ENCODE measurements at regions not wholly inside any gene's neighbourhood (a gene's known extent, or its start where the extent isn't known, plus 50 kb on each side); places are given as distances from the start of the nearest gene placed in this dataset.
"Not testable (repeated sequence)": the region's sequence is repeated elsewhere in the genome, so short reads cannot be mapped to it uniquely, and the experiment has no call there.

- DNase-seq (ENCODE audit: low spot score): no peak
These were observed 999.6 kb downstream of the BRD1 start for GRCh38 chr22:48827904-48828555.

DNA sequence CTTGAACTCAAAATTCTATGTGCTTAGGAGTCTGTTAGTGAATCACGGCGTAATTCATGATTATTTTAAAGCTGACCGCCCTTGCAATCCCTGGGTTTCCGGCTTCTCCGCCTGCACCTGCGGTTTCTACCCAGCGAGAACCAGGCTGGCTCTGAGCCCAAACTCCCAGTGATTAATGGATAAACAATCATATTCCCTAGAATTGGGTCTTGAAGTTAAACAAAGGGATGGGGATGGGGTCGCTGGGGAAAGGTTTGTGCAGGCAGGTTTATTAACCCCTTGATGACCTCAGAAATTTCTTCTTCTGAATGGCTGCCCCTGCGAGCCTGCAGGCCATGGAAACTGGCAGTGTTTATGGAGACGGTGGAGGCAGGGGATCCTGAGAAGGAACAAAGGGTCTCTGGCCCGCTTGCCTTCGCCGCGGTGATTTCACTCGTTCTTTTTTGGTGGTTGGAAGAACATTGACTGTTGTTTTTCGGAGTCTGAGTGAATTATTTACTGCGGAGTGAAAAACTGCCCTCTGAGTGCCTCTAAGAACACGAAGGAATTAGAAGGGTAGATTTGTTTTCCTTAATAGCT lies 1000.3 kb downstream of the BRD1 start:
- DNase-seq (ENCODE audit: low spot score): no peak

GRCh38 chr22:48826546-48826945 lies 1001.1 kb downstream of the BRD1 start:
- no peak for DNase-seq (ENCODE audit: low spot score)

DNA sequence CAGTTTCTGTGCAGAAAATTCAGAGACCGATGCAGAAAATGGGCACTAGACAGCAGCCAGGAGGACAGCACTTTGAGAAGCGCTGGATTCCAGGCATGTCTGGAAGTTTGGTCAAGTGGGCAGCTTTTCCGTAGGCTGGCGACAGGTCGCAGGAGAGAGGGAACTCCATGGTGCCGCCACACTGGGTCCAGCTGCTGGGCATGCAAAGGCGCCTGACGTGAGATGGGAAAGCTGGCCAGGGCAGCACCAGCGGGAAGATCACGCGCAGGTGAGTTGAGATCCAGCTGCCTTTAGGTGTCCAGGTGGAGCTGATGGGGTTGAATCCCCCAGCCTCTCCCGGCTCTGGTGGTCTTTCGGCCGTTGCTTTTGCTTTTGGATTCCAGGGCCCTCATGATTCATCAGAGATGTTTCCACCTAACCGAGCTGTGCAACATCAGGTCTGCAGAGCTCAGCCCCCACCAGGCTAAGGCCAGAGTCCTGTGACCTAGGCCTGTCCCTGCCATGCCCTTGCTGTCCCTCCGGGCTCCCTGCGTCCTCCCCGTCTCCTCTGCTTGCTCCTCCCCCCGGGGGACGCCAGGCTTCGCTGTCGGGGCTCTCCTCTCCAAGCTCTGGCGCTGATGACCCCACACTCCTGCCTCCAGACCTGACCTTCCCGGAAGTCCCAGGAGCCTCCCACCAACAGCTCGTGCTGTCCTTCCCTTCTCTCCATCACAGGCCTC lies 1001.7 kb downstream of the BRD1 start:
- no peak for DNase-seq (ENCODE audit: low spot score)

DNA sequence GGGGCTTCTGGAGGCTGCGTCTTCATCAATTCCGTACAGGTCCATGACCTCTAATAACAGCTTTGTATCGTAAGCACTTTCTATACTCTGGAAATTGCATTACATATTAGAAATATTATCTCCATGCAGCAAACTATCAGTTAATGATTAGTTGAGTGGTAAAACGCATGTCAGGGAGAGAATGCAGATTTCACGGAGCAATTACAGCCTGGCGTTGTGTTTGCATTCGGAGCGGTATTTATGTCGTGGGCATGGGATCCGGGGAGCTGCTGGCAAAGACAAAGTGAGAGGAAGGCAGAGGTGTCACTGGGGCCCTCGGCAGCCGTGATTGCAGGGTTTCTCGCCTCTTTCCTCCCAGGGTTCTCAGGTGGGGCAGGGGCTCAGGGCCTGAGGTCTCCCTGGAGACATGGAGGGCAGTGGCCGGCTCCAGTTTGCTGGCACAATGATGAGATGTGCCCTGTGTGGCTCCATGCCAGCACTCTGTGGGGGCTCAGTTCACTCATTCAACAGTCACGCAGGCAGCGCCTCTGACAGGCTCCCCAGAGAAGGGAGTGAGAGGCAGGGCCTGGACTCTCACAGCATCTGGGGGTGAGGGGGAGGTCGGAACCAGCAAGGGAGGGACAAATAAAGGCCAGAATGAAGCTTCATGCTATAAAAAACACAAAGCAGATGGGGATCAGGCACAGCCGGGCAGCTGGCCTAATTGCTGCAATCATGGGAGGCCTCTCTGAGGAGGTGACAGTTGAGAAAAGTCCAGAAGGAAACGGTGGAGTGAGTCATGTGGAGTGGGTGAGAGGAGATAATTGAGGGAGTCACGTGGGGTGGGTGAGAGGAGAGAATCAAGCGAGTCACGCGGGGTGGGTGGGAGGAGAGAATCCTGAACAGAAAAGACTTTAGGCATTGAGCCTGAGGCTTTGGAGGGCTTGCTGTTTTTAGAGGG lies 1002.7 kb downstream of the BRD1 start:
- no peak for DNase-seq (ENCODE audit: low spot score)

DNA sequence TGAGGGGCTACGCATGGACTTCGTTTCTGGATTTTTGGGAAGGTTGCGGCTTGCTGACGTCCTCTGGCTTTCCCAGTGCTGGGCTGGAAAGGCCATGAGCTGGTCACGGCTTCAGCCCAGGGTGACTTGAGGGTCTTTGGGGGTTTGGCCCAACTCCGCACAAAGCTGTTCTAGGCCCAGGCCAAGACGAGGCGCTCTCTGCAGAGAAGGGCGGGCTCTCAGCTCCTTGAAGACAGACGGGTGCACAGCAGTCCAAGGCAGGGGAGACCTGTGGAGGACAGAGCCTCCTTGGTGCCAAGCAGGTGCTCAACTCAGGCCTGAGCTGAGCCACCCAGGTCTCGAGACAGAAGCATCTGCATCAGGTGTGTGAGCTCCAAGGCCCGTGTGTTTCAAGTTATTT lies 1003.7 kb downstream of the BRD1 start:
- DNase-seq (ENCODE audit: low spot score): no peak

- DNase-seq (ENCODE audit: low spot score): no peak
These were observed 1005.1 kb downstream of the BRD1 start for GRCh38 chr22:48822278-48823233.

- DNase-seq (ENCODE audit: low spot score): no peak
These were observed 1005.9 kb downstream of the BRD1 start for GRCh38 chr22:48821727-48822126.

GRCh38 chr22:48821346-48821690 lies 1006.4 kb downstream of the BRD1 start:
- DNase-seq (ENCODE audit: low spot score): no peak

GRCh38 chr22:48820481-48821345 lies 1007.0 kb downstream of the BRD1 start:
- no peak for DNase-seq (ENCODE audit: low spot score)

DNA sequence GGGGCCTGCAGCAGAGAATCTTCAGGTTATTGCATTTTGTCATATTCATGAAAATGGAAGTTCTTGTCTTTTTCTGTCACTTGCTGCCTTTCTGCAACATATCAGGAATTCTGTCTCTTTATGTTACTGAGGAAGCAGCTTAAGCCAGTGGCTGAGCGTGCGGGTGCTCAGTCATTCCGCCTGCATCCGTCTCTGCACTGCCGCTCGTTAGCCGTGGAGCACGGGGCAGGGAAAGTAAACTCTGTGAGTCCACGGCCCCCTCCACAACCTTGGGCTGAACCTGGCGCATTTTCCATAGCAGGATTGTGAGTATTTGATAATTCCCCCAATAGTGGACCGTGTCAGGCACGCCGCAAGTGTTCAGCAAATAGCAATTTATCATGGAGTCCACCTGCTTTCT lies 1007.7 kb downstream of the BRD1 start:
- DNase-seq (ENCODE audit: low spot score): no peak

GRCh38 chr22:48819232-48819631 lies 1008.4 kb downstream of the BRD1 start:
- no peak for DNase-seq (ENCODE audit: low spot score)

GRCh38 chr22:48817491-48817890 lies 1010.2 kb downstream of the BRD1 start:
- not testable (repeated sequence) for DNase-seq (ENCODE audit: low spot score)

- no peak for DNase-seq (ENCODE audit: low spot score)
These were observed 1015.8 kb downstream of the BRD1 start for GRCh38 chr22:48811885-48812284.

DNA sequence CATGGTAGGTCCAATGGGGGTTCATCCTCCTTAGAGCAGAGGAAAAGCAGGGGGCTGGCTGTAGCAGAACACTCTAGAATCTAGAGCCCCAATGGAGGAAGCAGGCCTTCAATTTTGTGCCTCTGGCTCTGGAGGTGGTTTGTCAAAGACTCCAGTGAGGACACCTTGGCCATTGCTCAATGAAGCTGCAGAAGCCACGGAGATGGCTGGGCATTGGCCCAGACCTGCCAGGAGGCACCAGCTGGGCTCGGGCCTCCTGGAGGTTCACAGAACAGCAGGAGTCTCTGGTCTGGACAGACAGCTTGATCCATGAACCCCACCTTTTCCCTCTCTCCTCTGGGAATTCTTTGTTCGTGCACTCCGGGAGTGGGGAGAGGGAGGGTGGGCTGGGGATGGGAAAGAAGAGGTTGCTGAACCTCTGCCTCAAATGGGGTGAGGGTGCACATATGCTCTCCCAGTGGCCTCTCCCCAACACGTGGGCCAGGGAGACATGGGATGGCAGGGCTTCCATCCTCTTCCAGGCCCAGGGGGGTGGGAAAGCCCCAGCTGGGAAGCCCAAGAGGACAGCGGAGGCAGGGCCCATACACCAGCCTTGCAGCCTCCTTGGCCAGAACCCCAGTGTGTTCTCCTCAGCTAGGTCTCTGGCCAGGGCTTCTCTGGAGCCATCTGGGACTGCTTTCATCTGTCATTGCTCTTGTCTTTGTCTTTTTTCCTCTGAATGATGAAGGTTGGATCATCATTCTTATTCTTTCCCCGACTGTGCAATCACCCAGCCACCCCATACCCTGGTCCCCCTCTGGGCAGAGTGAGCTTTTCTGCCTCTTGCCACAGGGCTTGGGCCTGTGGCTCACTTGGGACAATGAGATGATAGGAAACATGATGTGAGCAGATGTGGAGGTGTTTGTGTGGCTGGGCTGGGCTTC lies 1019.4 kb downstream of the BRD1 start:
- DNase-seq (ENCODE audit: low spot score): no peak

- DNase-seq (ENCODE audit: low spot score): no peak
These were observed 1020.5 kb downstream of the BRD1 start for GRCh38 chr22:48807155-48807554.

DNA sequence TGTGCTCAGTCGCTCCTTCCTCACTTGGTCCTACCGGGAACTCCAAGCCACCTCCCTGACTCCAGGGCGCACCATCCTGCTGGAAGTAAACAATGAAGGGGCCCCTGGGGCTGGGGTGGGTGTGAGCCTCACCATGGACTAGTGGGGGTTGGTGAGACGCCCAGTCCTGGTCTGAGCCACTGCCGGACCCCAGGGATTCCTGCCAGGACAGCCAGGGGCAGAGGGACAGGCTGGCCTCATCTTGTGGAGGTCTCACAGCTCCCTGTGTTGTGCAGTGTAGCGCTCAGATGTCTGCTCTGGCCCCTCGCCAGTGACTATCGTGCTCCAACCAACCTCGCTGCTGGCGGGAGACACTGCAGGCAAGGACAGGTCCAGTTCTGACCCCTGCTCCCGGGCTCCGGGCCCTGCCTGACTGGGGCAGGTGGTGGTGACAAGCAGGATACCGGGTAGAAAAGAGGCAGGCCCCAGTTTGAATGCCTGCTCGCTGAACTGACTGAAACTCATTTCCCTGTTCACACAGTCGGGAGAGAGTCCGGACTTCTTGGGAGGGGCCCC lies 1021.4 kb downstream of the BRD1 start:
- DNase-seq (ENCODE audit: low spot score): no peak

DNA sequence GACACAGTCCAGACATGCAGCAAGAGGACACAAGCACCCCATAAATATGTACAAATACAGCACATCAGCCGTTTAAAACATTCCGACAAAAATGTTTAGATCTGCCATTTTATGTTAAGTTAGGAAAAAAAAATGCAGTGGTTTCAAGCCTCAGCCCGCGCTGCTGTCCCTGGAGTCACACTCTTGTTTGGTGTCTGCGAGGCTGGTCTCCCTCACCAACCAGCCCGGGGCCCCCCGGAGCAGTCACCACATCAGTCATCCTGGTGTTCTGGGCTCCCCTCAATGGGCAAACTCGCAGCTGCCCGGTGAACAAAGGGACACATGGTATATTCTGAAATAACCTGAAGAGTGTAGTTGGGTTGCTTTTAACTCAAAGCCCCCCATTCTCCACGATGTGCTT lies 1022.2 kb downstream of the BRD1 start:
- no peak for DNase-seq (ENCODE audit: low spot score)

Data from umbilical cord (tissue), 1 donor.